GM12864 (cell line): ENCODE measurements at regions not wholly inside any gene's neighbourhood (a gene's known extent, or its start where the extent isn't known, plus 50 kb on each side); places are given as distances from the start of the nearest gene placed in this dataset.

Experiments
- DNase-seq: peaks from one replicate; pipeline ENCODE4 v3.0.0-alpha.2; 2011; ENCODE audit warnings: low read depth
- H3K4me3 ChIP-seq: 2 replicates; pipeline ENCODE4 v1.5.1; 2011; ENCODE audit warnings: mild to moderate bottlenecking, low read depth, low read length, control low read depth
- TF ChIP-seq, protein P1 (sequence below): IDR thresholded peaks from 2 replicates; pipeline ENCODE4 v1.5.1; 2011; ENCODE audit warnings: low read depth, mild to moderate bottlenecking, moderate library complexity, low read length, control low read depth, inconsistent platforms; ENCODE audit errors: missing control alignments

DNA sequence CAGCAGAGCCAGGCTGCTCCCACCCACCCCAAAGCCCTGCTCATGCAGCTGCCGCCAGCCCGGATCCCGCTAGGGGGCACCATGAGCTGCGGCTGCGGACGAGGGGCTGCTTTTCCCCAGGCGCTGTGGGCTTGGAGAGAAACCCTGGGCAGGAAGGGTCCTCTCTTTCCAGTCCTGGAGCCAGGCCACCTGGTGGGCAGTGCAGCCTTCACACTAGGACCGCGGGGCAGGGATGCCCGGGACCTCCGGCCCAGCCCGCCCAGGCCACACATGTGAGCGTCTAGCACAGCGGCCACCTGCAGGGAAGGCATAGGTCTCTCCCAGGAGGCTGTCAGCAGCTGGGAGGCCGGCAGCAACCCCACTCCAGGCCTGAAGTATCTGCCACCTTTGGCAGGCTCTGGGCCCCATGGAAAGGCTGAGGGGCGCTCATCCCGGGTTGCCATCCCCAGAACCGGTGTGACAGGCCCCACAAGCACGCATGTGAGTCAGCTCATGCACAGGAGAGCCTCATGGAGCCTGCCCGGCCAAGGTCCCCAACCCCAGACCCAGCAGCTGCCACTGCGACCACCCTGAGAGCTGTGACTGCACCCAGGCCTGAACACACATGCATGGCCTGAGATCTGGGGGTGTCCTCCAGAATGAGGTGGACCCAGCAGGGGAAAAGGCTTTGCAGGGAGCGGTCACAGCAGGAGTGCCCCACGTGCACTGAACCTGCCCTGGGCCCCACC is 280.0 kb upstream of the RTL1 start:
- TF ChIP-seq, protein P1, sequence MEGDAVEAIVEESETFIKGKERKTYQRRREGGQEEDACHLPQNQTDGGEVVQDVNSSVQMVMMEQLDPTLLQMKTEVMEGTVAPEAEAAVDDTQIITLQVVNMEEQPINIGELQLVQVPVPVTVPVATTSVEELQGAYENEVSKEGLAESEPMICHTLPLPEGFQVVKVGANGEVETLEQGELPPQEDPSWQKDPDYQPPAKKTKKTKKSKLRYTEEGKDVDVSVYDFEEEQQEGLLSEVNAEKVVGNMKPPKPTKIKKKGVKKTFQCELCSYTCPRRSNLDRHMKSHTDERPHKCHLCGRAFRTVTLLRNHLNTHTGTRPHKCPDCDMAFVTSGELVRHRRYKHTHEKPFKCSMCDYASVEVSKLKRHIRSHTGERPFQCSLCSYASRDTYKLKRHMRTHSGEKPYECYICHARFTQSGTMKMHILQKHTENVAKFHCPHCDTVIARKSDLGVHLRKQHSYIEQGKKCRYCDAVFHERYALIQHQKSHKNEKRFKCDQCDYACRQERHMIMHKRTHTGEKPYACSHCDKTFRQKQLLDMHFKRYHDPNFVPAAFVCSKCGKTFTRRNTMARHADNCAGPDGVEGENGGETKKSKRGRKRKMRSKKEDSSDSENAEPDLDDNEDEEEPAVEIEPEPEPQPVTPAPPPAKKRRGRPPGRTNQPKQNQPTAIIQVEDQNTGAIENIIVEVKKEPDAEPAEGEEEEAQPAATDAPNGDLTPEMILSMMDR = no peak
- no peak overlapping the region for H3K4me3 ChIP-seq
- no peak for DNase-seq

DNA sequence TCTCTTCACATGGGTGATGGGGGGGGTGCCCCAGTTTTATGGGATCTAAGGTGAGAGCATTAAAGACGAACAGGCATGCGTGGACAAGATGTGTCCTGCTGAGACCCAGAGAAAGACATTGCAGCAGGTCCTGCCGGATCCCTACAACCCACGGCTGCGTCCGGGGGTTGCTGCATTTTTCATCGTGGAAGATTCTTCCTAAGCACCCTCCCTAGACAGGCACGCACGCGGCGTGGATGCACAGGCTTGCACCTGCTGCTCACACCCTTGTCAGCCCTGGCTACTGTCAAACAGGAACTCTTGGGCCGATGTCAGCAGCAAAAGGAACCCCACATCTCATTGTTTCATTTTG is 280.6 kb upstream of the RTL1 start:
- H3K4me3 ChIP-seq = no peak overlapping the region
- no peak for DNase-seq
- TF ChIP-seq, protein P1 = no peak

DNA sequence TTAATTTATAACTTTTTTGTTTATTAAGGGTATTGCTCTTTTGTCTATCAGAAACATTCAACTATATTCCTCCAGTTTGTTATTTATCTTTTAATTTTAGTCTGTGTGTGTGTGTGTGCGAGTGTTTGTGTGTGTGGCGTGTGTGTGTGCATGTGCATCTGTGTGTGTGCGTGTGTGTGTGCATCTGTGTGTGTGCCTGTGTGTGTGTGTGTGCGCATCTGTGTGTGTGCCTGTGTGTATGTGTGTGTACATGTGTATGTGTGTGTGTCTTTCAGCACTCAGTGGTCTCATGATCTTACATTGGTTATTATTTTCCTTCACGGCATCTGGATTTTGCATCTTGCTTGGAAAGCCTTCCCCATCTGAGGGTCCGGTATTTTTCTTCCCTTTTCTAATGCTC is 281.1 kb upstream of the RTL1 start:
- TF ChIP-seq, protein P1 = no peak
- H3K4me3 ChIP-seq = no peak overlapping the region
- DNase-seq = no peak

DNA sequence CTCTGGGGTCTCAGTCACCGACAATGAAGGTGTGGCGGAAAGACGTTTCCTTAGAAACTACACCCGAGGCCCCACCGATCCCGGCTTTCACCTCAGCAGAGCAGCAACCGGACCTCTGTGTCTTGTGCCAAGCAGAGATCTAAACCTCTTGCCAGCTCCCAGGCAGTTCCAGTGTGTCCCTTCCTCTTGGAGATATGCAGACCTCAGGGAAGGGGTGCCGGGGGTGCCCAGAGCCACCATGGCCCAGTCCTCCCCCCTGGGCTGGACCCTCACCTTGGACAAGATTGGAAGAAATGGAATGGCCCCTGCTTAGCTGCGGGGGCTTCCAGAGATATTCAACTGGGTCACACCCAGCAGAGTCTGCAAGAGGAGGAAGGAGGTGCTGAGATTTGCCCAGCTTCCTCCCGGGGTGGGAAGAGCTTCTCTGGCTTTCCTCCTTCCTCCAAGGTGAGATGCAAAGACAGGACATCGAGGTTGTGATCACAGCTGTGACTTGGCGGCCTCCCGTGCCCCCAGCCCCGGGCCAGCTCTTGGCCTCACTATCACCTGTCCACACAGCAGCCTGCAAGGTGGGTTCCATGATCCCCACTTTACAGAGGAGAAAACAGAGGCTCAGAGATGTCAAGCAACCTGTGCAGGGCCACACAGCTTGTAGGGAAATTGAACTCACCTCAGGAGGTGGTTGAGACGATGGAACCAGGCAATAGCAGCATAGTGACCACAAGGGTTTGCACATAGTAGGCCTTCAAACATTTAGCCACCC is 281.7 kb upstream of the RTL1 start:
- DNase-seq = no peak
- H3K4me3 ChIP-seq = no peak overlapping the region
- TF ChIP-seq, protein P1 = no peak

DNA sequence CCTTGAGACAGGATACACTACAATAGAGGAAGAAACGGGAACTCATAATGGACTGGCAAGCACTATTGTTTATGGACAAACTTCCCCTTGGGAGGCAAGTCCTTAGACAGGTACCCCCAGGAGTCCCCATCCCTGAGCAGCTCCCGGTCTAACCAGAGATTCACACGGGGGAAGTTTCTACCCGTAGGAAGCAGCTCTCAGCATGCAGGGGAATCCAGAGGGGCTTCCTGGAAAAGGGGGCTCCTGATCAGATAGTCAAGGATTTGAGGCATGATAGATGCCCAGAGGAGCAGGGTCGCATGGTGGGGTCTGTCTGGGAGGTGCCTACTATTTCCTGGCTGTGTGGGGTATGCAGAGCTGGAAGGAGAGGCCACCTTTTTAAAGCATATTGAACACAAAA is 282.4 kb upstream of the RTL1 start:
- DNase-seq = no peak

DNA sequence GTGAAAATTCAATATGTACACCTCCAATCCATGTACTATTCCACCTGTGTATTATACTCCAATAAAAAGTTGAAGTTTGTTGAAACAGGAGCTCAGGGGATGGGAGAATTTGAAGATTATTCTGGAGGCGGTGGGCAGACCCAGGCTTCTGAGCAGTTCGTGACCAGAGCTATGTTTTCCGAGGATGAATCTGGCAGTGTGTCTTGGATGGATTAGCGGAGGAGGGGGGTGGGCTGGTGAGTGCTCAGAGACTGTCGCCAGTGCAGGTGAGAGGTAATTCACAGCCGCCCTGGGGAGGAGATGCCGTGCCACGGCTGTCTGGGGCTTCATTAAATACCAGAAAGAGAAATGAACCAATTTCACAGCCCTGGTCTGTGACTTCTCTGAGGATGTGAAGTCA is 283.0 kb upstream of the RTL1 start:
- TF ChIP-seq, protein P1 = no peak
- no peak for DNase-seq
- no peak overlapping the region for H3K4me3 ChIP-seq

More for the DNA sequence above, 282.4 kb upstream of the RTL1 start:
- H3K4me3 ChIP-seq = no peak overlapping the region
- TF ChIP-seq, protein P1 = no peak
